ENCODE measurements at regions not wholly inside any gene's neighbourhood (a gene's known extent, or its start where the extent isn't known, plus 50 kb on each side); places are given as distances from the start of the nearest gene placed in this dataset.

DNA sequence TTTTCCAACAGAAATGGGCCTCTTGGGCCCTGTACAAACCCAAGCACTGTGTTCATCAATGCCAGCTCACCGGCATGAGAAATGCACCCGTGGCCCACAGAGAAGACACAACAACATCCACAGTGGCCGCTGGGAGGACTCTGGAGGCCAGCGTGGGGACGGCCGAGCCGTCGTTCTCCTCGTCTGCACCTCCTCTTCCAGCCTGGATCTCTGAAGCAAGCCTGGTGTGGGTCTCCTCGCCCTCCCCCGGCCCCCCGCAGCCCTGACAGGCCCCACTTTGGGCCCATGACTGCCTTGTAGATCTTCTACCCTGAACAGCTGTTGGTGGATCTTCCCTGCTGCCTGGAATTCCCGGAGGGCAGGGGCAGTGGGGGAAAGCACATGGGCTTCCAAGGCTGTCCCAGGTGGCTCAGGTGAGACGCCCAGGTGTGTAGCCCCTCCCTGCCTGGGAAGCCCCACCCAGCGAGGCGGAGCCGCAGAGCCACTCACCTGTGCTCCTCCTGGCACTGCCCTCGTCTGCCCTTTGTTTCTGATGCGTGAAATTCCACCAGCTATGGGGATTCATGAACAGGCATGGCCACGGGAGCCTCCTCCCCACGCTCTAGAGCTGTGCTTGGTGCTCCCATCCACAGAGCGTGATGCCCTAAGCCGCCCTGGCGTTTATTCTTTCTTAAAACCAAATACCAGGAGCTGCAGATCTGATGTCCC is 225.9 kb downstream of the BRD1 start:
- TF ChIP-seq, protein P1, sequence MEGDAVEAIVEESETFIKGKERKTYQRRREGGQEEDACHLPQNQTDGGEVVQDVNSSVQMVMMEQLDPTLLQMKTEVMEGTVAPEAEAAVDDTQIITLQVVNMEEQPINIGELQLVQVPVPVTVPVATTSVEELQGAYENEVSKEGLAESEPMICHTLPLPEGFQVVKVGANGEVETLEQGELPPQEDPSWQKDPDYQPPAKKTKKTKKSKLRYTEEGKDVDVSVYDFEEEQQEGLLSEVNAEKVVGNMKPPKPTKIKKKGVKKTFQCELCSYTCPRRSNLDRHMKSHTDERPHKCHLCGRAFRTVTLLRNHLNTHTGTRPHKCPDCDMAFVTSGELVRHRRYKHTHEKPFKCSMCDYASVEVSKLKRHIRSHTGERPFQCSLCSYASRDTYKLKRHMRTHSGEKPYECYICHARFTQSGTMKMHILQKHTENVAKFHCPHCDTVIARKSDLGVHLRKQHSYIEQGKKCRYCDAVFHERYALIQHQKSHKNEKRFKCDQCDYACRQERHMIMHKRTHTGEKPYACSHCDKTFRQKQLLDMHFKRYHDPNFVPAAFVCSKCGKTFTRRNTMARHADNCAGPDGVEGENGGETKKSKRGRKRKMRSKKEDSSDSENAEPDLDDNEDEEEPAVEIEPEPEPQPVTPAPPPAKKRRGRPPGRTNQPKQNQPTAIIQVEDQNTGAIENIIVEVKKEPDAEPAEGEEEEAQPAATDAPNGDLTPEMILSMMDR (IDR thresholded peaks at IDR 0.05), result no peak
- no peak for TF ChIP-seq SIN3A (IDR thresholded peaks at IDR 0.05; ENCODE audit: borderline replicate concordance, insufficient read depth, low read depth, low read length)
- TF ChIP-seq, protein P2, sequence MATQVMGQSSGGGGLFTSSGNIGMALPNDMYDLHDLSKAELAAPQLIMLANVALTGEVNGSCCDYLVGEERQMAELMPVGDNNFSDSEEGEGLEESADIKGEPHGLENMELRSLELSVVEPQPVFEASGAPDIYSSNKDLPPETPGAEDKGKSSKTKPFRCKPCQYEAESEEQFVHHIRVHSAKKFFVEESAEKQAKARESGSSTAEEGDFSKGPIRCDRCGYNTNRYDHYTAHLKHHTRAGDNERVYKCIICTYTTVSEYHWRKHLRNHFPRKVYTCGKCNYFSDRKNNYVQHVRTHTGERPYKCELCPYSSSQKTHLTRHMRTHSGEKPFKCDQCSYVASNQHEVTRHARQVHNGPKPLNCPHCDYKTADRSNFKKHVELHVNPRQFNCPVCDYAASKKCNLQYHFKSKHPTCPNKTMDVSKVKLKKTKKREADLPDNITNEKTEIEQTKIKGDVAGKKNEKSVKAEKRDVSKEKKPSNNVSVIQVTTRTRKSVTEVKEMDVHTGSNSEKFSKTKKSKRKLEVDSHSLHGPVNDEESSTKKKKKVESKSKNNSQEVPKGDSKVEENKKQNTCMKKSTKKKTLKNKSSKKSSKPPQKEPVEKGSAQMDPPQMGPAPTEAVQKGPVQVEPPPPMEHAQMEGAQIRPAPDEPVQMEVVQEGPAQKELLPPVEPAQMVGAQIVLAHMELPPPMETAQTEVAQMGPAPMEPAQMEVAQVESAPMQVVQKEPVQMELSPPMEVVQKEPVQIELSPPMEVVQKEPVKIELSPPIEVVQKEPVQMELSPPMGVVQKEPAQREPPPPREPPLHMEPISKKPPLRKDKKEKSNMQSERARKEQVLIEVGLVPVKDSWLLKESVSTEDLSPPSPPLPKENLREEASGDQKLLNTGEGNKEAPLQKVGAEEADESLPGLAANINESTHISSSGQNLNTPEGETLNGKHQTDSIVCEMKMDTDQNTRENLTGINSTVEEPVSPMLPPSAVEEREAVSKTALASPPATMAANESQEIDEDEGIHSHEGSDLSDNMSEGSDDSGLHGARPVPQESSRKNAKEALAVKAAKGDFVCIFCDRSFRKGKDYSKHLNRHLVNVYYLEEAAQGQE (IDR thresholded peaks at IDR 0.05; ENCODE audit: insufficient read depth in 1 of 2, low read depth in 2 of 2, low read length in 1 of 2), result no peak

Measured in Panc1 (cell line).